Uterus (tissue), 2 donors: ENCODE measurements at regions not wholly inside any gene's neighbourhood (a gene's known extent, or its start where the extent isn't known, plus 50 kb on each side); places are given as distances from the start of the nearest gene placed in this dataset.

Experiments used
- POLR2A ChIP-seq, 2 donors: fragments of 450-650 bp; IDR thresholded peaks; one replicate each; pipeline ENCODE4 v1.6.1; 2016; ENCODE audit warnings: antibody characterized with exemption in 2 of 2, mild to moderate bottlenecking in 1 of 2, moderate library complexity in 1 of 2
- TF ChIP-seq, protein P1 (sequence below), 4 experiments: fragments of 200-600 bp in 2 of 4; fragments of 450-650 bp in 2 of 4; sonication (generic) in 2 of 4; IDR thresholded peaks; one replicate each; pipeline ENCODE4 v1.5.1; 2016 to 2019; ENCODE audit warnings: antibody characterized with exemption in 4 of 4, mild to moderate bottlenecking in 2 of 4, moderate library complexity in 1 of 4

GRCh38 chr22:27204280-27204679 is 546.9 kb downstream of the MIAT start:
- TF ChIP-seq, protein P1, sequence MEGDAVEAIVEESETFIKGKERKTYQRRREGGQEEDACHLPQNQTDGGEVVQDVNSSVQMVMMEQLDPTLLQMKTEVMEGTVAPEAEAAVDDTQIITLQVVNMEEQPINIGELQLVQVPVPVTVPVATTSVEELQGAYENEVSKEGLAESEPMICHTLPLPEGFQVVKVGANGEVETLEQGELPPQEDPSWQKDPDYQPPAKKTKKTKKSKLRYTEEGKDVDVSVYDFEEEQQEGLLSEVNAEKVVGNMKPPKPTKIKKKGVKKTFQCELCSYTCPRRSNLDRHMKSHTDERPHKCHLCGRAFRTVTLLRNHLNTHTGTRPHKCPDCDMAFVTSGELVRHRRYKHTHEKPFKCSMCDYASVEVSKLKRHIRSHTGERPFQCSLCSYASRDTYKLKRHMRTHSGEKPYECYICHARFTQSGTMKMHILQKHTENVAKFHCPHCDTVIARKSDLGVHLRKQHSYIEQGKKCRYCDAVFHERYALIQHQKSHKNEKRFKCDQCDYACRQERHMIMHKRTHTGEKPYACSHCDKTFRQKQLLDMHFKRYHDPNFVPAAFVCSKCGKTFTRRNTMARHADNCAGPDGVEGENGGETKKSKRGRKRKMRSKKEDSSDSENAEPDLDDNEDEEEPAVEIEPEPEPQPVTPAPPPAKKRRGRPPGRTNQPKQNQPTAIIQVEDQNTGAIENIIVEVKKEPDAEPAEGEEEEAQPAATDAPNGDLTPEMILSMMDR (IDR thresholded peaks at IDR 0.05) = no peak
- no peak for TF ChIP-seq POLR2A (IDR thresholded peaks at IDR 0.05)
